DND-41 (cell line): ENCODE measurements at regions not wholly inside any gene's neighbourhood (a gene's known extent, or its start where the extent isn't known, plus 50 kb on each side); places are given as distances from the start of the nearest gene placed in this dataset.

ENCODE experiments used
- ATAC-seq: fragments of 200-7000 bp; cut with Tn5 transposase; 3 replicates; pipeline ENCODE4 v1.9.1; 2021; ENCODE audit warnings: low read depth; ENCODE audit not compliant: insufficient read depth
- DNase-seq: peaks from one replicate; pipeline ENCODE4 v3.0.0-alpha.2; 2020
- H2AFZ ChIP-seq: 2 replicates; pipeline ENCODE4 v1.6.0; 2012; ENCODE audit warnings: low read depth, low read length
- H3K27ac ChIP-seq: 2 replicates; pipeline ENCODE4 v1.5.1; 2012; ENCODE audit warnings: low read length, inconsistent platforms
- H3K27me3 ChIP-seq: fragments of 200-600 bp; sonication (generic); 2 replicates; pipeline ENCODE4 v1.6.0; 2012; ENCODE audit warnings: low read length, mild to moderate bottlenecking, inconsistent platforms; ENCODE audit not compliant: insufficient read depth, poor library complexity
- H3K36me3 ChIP-seq: 2 replicates; pipeline ENCODE4 v1.5.1; 2012; ENCODE audit warnings: low read length, inconsistent platforms; ENCODE audit not compliant: insufficient read depth
- H3K4me1 ChIP-seq: 2 replicates; pipeline ENCODE4 v1.5.1; 2012; ENCODE audit warnings: mild to moderate bottlenecking, low read length; ENCODE audit not compliant: insufficient read depth
- H3K4me2 ChIP-seq: 2 replicates; pipeline ENCODE4 v1.6.0; 2012; ENCODE audit warnings: mild to moderate bottlenecking, moderate library complexity, low read length, inconsistent platforms; ENCODE audit not compliant: insufficient read depth
- H3K4me3 ChIP-seq, 2 experiments: fragments of 200-600 bp in 1 of 2; shearing (Covaris generic) in 1 of 2; 2 replicates each; pipeline ENCODE4 v1.5.1; 2012 to 2016; ENCODE audit warnings: inconsistent platforms in 2 of 2, low read length in 2 of 2, mild to moderate bottlenecking in 2 of 2, low read depth in 1 of 2, moderate library complexity in 1 of 2
- H3K79me2 ChIP-seq: 2 replicates; pipeline ENCODE4 v1.6.0; 2012; ENCODE audit warnings: low read length, inconsistent platforms; ENCODE audit not compliant: insufficient read depth
- H3K9ac ChIP-seq: 2 replicates; pipeline ENCODE4 v1.6.0; 2012; ENCODE audit warnings: low read depth, mild to moderate bottlenecking, inconsistent platforms, low read length, moderate library complexity
- H3K9me3 ChIP-seq: 2 replicates; pipeline ENCODE4 v1.5.1; 2012; ENCODE audit warnings: low read length, moderate library complexity, mild to moderate bottlenecking, inconsistent platforms; ENCODE audit not compliant: insufficient read depth, severe bottlenecking
- H4K20me1 ChIP-seq: 2 replicates; pipeline ENCODE4 v1.6.0; 2012; ENCODE audit warnings: low read length; ENCODE audit not compliant: insufficient read depth
- EZH2 ChIP-seq: IDR thresholded peaks from 3 replicates; pipeline ENCODE4 v1.6.1; 2012; ENCODE audit warnings: borderline replicate concordance, low read depth, mild to moderate bottlenecking, moderate library complexity, low read length, inconsistent platforms; ENCODE audit not compliant: severe bottlenecking
- TF ChIP-seq, protein P1 (sequence below): IDR thresholded peaks from 2 replicates; pipeline ENCODE4 v1.5.1; 2012; ENCODE audit warnings: borderline replicate concordance, low read length, moderate library complexity, mild to moderate bottlenecking; ENCODE audit not compliant: poor library complexity, severe bottlenecking; ENCODE audit errors: extremely low read depth

DNA sequence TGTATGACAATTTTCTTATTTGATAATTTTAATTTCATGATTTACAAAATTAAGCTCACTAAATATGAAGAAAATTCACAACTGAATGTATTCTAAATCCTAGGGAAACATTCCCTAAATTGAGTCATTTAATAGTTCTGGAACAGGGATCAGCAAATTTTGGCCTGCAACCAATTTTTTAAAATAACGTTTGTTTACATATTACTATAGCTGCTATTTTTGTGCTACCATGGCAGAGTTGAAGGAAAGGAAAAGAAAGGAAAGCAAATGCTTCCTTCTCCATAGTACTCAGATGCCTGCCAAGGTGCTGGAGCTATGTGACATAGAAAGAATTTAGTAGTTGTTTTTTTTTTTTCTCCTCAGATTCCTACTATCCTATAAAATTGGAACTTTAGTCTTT is 1307.7 kb upstream of the LRRTM3 start:
- Histone ChIP-seq H4K20me1 (no peaks in the 10 kb centered on the region), H2AFZ (no peak overlapping the region), H3K4me3 (no peak overlapping the region), H3K9me3 (no peaks in the 10 kb centered on the region), H3K4me1 (no peaks in the 10 kb centered on the region), H3K27me3 (no peaks in the 10 kb centered on the region), H3K9ac (no peak overlapping the region), H3K79me2 (no peaks in the 10 kb centered on the region), H3K27ac (no peak overlapping the region), H3K4me2 (no peak overlapping the region), H3K36me3 (no peaks in the 10 kb centered on the region)
- no peak for DNase-seq
- ATAC-seq, result no peak
- TF ChIP-seq, protein P1, sequence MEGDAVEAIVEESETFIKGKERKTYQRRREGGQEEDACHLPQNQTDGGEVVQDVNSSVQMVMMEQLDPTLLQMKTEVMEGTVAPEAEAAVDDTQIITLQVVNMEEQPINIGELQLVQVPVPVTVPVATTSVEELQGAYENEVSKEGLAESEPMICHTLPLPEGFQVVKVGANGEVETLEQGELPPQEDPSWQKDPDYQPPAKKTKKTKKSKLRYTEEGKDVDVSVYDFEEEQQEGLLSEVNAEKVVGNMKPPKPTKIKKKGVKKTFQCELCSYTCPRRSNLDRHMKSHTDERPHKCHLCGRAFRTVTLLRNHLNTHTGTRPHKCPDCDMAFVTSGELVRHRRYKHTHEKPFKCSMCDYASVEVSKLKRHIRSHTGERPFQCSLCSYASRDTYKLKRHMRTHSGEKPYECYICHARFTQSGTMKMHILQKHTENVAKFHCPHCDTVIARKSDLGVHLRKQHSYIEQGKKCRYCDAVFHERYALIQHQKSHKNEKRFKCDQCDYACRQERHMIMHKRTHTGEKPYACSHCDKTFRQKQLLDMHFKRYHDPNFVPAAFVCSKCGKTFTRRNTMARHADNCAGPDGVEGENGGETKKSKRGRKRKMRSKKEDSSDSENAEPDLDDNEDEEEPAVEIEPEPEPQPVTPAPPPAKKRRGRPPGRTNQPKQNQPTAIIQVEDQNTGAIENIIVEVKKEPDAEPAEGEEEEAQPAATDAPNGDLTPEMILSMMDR, result no peak
- TF ChIP-seq EZH2, result no peak

DNA sequence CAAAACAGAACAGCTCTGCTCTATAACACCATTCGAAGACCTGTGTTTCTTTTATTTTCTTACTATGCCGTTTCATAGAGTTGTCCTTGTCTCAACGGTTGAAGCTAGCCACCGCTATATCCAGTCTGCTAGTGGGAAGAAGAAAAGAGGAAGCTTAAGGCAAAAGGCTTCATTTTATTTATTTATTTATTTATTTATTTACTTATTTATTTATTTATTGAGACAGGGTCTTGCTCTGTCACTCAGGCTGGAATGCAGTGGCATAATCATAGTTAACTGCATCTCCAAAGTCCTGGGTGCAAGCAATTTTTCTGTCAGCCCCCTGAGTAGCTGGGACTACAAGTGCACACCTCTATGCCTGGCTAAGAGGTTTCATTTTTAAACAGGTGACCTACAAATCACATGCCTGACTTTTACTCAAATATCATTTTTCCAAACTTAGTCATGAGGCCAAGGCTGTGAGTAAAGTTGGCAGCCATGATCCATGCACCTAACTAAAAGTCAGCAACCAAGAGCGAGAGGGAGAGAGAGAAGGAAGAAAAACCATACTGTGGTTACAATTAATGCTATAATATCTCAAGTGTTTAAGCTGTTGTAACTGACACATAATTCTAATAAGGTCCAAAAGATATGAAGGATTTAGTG is 1305.3 kb upstream of the LRRTM3 start:
- H3K4me2 ChIP-seq, result no peak overlapping the region
- H2AFZ ChIP-seq, result no peak overlapping the region
- H3K27me3 ChIP-seq, result no peaks in the 10 kb centered on the region
- H3K9me3 ChIP-seq, result no peaks in the 10 kb centered on the region
- no peaks in the 10 kb centered on the region for H3K36me3 ChIP-seq
- DNase-seq (no peak), ATAC-seq (no peak)
- H3K4me1 ChIP-seq, result no peaks in the 10 kb centered on the region
- TF ChIP-seq EZH2, result no peak
- TF ChIP-seq, protein P1, result no peak
- H3K4me3 ChIP-seq, result no peak overlapping the region
- H3K9ac ChIP-seq, result no peak overlapping the region
- H3K79me2 ChIP-seq, result no peaks in the 10 kb centered on the region
- no peak overlapping the region for H3K27ac ChIP-seq
- H4K20me1 ChIP-seq, result no peaks in the 10 kb centered on the region

DNA sequence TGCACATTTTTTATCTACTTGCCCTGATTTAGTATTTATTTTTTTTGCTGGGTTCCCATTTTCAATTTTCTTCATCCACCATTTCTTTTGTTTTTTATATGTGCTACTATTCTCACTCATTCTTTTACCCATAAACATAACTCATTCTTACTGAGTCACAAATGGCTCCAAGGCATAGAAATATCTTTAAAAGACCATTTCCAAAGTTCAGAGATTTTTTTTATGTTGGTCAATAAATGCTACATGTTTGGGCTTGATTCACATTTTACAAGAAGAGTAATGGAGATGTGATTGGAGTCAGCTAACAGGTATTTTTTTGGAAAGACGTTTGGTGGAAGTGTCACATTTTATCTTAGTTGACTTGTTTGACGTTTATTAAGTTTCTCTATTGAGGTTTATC is 1303.2 kb upstream of the LRRTM3 start:
- Histone ChIP-seq H3K36me3 (no peaks in the 10 kb centered on the region), H3K4me3 (no peak overlapping the region), H3K9ac (no peak overlapping the region), H3K79me2 (no peaks in the 10 kb centered on the region), H3K4me2 (no peak overlapping the region), H3K27ac (no peak overlapping the region), H3K27me3 (no peaks in the 10 kb centered on the region), H3K4me1 (no peaks in the 10 kb centered on the region), H2AFZ (no peak overlapping the region), H3K9me3 (no peaks in the 10 kb centered on the region), H4K20me1 (no peaks in the 10 kb centered on the region)
- ATAC-seq (no peak), DNase-seq (no peak)
- TF ChIP-seq EZH2, result no peak
- TF ChIP-seq, protein P1, result no peak
